Thyroid gland (tissue), 4 donors: ENCODE measurements at regions not wholly inside any gene's neighbourhood (a gene's known extent, or its start where the extent isn't known, plus 50 kb on each side); places are given as distances from the start of the nearest gene placed in this dataset.

Experiments
- DNase-seq, 2 donors: peaks; one replicate each; pipeline ENCODE4 v3.0.0-alpha.2; 2019
- H3K27ac ChIP-seq, 3 donors: fragments of 200-600 bp; sonication (generic); 1 replicate in 2 of 3; 2 replicates in 1 of 3; pipeline ENCODE4 v1.5.1; 2016 to 2019; ENCODE audit warnings: mild to moderate bottlenecking in 1 of 3, moderate library complexity in 1 of 3
- H3K27me3 ChIP-seq: fragments of 200-600 bp; sonication (generic); one replicate; pipeline ENCODE4 v1.5.1; 2019
- H3K36me3 ChIP-seq, 2 donors: fragments of 200-600 bp; sonication (generic); one replicate each; pipeline ENCODE4 v1.5.1; 2016 to 2019
- H3K4me1 ChIP-seq, 2 donors: fragments of 200-600 bp; sonication (generic); one replicate each; pipeline ENCODE4 v1.5.1; 2017 to 2019
- H3K4me3 ChIP-seq, 3 donors: fragments of 200-600 bp; sonication (generic); replicated peaks in 1 of 3; 1 replicate in 2 of 3; 2 replicates in 1 of 3; pipeline ENCODE4 v1.5.1; 2016; ENCODE audit warnings: mild to moderate bottlenecking in 1 of 3
- H3K9me3 ChIP-seq: fragments of 200-600 bp; sonication (generic); one replicate; pipeline ENCODE4 v1.5.1; 2017
- POLR2A ChIP-seq, 2 donors: fragments of 450-650 bp; IDR thresholded peaks; one replicate each; pipeline ENCODE4 v1.6.1; 2017; ENCODE audit warnings: antibody characterized with exemption in 2 of 2, mild to moderate bottlenecking in 2 of 2, moderate library complexity in 1 of 2
- WGBS, 2 donors: methylation state at CpG; one replicate each; pipeline ENCODE4 v1.1.5; 2017; 5-methylcytosine and 5-hydroxymethylcytosine counted together
- intact Hi-C: fragments of 100-400 bp; cut with DNase I; formaldehyde crosslinking; loops from one replicate; pipeline ENCODE4 v1.15.1; 2023
- TF ChIP-seq, protein P1 (sequence below), 6 experiments: fragments of 200-600 bp in 3 of 6; fragments of 450-650 bp in 3 of 6; sonication (generic) in 3 of 6; IDR thresholded peaks; one replicate each; pipeline ENCODE4 v1.5.1; 2016 to 2019; ENCODE audit warnings: antibody characterized with exemption in 6 of 6, mild to moderate bottlenecking in 2 of 6, inconsistent platforms in 1 of 6, moderate library complexity in 1 of 6

DNA sequence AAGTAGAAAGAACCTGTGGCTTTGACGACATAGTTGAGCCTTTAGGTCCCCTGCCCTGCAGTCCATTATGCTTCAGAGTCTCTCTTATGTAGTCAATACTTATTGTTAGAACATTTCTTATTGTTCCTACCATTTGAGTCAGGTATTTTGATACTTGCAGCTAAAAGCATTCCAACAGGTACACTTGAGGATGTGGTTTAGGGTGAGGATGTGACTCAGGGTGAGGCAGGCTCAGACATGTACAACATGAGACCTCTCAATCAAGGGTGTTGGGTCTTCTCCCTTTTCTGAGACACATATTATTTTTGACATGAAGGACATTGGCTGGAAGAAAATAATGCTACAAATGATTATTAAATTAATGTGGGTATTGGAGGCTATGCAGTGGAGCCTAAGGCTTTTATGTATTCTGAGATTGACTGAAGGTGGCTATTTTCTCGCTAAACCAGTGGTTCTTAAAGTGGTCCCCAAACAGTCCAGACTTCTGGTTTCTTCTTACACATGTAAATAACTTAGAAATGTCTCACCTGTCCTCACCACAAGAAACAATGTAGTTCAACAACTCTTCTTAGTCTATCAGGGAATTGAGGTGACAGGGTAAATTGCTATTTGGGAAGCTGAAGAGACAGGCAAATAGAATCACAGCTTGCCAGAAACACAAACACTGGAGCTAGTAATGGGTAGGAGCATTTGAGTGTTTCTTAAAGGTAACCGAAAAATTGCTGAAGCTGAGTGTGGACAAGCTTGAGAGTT, 135.5 kb upstream of the ZPLD1 start:
- Histone ChIP-seq H3K4me1 (no peaks in the 10 kb centered on the region), H3K36me3 (no peaks in the 10 kb centered on the region), H3K4me3 (no peak overlapping the region), H3K27me3 (no peaks in the 10 kb centered on the region), H3K9me3 (no peaks in the 10 kb centered on the region), H3K27ac (no peak overlapping the region)
- WGBS, 2 donors = 74 to 81% methylated on average over 3 of the region's 3 CpGs
- intact Hi-C loops = no loop called here
- TF ChIP-seq, protein P1, sequence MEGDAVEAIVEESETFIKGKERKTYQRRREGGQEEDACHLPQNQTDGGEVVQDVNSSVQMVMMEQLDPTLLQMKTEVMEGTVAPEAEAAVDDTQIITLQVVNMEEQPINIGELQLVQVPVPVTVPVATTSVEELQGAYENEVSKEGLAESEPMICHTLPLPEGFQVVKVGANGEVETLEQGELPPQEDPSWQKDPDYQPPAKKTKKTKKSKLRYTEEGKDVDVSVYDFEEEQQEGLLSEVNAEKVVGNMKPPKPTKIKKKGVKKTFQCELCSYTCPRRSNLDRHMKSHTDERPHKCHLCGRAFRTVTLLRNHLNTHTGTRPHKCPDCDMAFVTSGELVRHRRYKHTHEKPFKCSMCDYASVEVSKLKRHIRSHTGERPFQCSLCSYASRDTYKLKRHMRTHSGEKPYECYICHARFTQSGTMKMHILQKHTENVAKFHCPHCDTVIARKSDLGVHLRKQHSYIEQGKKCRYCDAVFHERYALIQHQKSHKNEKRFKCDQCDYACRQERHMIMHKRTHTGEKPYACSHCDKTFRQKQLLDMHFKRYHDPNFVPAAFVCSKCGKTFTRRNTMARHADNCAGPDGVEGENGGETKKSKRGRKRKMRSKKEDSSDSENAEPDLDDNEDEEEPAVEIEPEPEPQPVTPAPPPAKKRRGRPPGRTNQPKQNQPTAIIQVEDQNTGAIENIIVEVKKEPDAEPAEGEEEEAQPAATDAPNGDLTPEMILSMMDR (IDR thresholded peaks at IDR 0.05) = no peak
- DNase-seq = no peak

DNA sequence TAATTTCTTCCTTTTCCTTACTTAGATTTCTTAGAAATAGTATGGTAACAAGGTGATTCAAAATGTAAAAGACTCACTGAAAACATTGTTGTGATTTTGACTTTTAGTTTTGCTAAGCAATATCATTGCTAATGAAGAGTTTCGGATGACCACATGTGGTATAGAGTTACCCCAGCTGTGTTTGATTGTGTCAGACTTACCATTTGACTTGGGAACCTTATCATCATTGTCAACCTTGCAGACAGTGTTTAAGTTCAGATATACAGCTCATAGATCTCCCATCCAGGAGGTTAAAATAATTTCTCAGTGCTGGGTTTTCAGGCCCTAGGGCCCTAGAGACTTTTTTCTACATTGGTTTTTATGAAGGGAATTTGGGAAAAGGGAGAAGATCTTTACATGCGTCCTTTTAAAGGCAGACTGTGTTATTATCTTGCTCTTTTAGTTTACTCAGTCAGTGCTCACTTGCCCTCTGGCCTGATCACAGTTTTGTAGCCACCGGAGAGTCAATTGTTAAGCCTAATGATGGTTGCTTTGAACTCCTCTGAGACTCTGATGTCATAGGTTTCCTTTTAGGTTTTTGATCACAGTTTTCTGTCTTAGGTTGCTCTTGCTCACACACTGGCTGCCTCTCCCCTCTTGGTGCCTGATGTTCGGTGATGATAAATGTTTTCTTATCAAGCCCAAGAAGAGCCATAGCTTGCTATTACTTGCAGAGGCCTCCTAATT, 133.5 kb upstream of the ZPLD1 start:
- TF ChIP-seq POLR2A (IDR thresholded peaks at IDR 0.05) = no peak
- TF ChIP-seq, protein P1 (IDR thresholded peaks at IDR 0.05) = no peak
- H3K9me3 ChIP-seq = no peaks in the 10 kb centered on the region
- no peak overlapping the region for H3K27ac ChIP-seq
- 67 to 69% methylated on average over 4 of the region's 4 CpGs for WGBS, 2 donors
- H3K4me1 ChIP-seq = no peaks in the 10 kb centered on the region
- intact Hi-C loops = no loop called here
- H3K27me3 ChIP-seq = no peaks in the 10 kb centered on the region
- H3K4me3 ChIP-seq = no peak overlapping the region
- H3K36me3 ChIP-seq = no peaks in the 10 kb centered on the region
- DNase-seq = no peak

DNA sequence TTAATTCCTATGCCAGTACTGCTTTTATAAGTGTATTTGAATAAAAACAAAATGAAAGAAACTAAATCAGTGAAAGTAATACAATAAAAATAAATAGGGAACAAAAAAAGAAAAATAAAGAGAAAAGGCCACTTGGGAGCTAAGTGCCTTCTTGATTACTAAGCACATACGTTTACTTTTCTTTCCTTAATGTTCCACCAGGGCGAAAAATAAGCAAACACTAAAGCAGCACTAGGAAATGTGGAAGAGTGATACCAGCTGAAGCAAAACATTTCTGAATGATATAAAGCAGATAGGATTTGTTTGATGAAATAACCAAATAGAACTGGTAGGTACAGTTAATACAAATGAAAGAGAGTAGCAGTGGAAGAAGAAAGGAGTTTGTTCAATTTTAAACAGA, 132.8 kb upstream of the ZPLD1 start:
- H3K27me3 ChIP-seq = no peaks in the 10 kb centered on the region
- DNase-seq = no peak
- H3K4me1 ChIP-seq = no peaks in the 10 kb centered on the region
- intact Hi-C loops = no loop called here
- TF ChIP-seq POLR2A (IDR thresholded peaks at IDR 0.05) = no peak
- TF ChIP-seq, protein P1 (IDR thresholded peaks at IDR 0.05) = no peak
- WGBS, 2 donors = 34 to 42% methylated on average over 2 of the region's 2 CpGs
- no peak overlapping the region for H3K4me3 ChIP-seq
- no peaks in the 10 kb centered on the region for H3K36me3 ChIP-seq
- no peaks in the 10 kb centered on the region for H3K9me3 ChIP-seq
- H3K27ac ChIP-seq = no peak overlapping the region

DNA sequence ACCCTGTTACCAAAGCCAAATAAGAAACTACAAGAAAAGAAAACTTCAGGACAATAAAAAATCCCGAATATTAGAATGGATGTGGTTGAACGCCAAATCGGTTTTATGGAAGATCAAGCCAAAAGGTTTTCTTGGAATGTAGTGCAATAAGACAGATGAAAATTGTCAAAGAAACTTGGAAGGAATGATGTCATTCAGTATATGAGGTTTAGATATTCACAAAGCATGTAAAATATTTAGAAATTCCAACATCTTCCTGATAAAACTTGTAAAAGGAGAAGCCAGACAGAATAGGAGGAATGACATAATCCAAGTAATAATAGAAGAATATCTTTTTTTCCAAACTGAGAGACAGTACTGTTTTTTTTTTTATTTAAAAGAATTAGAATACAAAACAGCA, 130.3 kb upstream of the ZPLD1 start:
- TF ChIP-seq, protein P1 (IDR thresholded peaks at IDR 0.05) = no peak
- TF ChIP-seq POLR2A (IDR thresholded peaks at IDR 0.05) = no peak
- Histone ChIP-seq H3K4me1 (no peaks in the 10 kb centered on the region), H3K9me3 (no peaks in the 10 kb centered on the region), H3K27me3 (no peaks in the 10 kb centered on the region), H3K36me3 (no peaks in the 10 kb centered on the region), H3K27ac (no peak overlapping the region), H3K4me3 (no peak overlapping the region)
- no peak for DNase-seq
- 78 to 88% methylated on average over 3 of the region's 3 CpGs for WGBS, 2 donors
- intact Hi-C loops = no loop called here

DNA sequence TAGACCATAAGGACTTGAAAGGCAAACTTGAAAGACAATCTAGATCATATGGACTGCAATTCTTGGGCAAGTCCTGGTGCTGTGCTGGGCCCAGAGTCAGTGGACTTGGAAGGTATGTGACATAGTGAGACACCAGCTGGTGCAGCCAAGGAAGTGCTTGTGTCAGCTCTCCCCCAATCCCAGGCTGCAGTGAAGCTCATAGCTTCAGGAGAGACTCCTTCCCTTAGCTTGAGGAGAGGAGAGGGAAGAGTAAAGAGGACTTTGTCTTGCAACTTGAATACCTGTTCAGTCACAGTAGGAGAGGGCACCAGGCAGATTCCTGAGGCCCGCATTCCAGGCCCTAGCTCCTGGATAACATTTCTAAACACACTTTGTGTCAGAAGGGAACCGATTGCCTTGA, 127.4 kb upstream of the ZPLD1 start:
- no peak overlapping the region for H3K4me3 ChIP-seq
- H3K27ac ChIP-seq = no peak overlapping the region
- H3K4me1 ChIP-seq = no peaks in the 10 kb centered on the region
- no peaks in the 10 kb centered on the region for H3K9me3 ChIP-seq
- no peaks in the 10 kb centered on the region for H3K27me3 ChIP-seq
- 71 to 80% methylated on average over 2 of the region's 2 CpGs for WGBS, 2 donors
- no peak for DNase-seq
- no peaks in the 10 kb centered on the region for H3K36me3 ChIP-seq
- intact Hi-C loops = no loop called here
- TF ChIP-seq POLR2A (IDR thresholded peaks at IDR 0.05) = no peak
- TF ChIP-seq, protein P1 (IDR thresholded peaks at IDR 0.05) = no peak
